T-helper 17 cell (primary cell): ENCODE measurements at regions not wholly inside any gene's neighbourhood (a gene's known extent, or its start where the extent isn't known, plus 50 kb on each side); places are given as distances from the start of the nearest gene placed in this dataset.

Experiments used
- ATAC-seq: fragments of 150-1000 bp; cut with Tn5 transposase; 2 replicates; pipeline ENCODE4 v1.10.0; 2021; ENCODE audit warnings: mild to moderate bottlenecking, moderate library complexity
- DNase-seq, 3 donors: peaks; one replicate each; pipeline versions ENCODE4 v3.0.0 to v3.0.0-alpha.2; 2020 to 2021
- H3K9me3 ChIP-seq: one replicate; pipeline ENCODE4 v1.7.0; 2013; ENCODE audit warnings: low read length, mild to moderate bottlenecking; ENCODE audit not compliant: control insufficient read depth, poor library complexity, severe bottlenecking
- H3K27ac Mint-ChIP-seq: one replicate; pipeline ENCODE4 v1.8.0; 2022; ENCODE audit warnings: mild to moderate bottlenecking, moderate library complexity, mixed read lengths
- H3K27me3 Mint-ChIP-seq: one replicate; pipeline ENCODE4 v1.8.0; 2022; ENCODE audit warnings: mixed read lengths
- H3K36me3 Mint-ChIP-seq: one replicate; pipeline ENCODE4 v1.8.0; 2022; ENCODE audit warnings: low read depth, mixed read lengths
- H3K4me1 Mint-ChIP-seq: one replicate; pipeline ENCODE4 v1.8.0; 2022; ENCODE audit warnings: mild to moderate bottlenecking, mixed read lengths
- H3K4me3 Mint-ChIP-seq: one replicate; pipeline ENCODE4 v1.8.0; 2022; ENCODE audit warnings: mild to moderate bottlenecking, moderate library complexity, mixed read lengths

GRCh38 chr14:96631030-96631429, 128.8 kb downstream of the PAPOLA start:
- ATAC-seq (no peak), DNase-seq (no peak)
- Mint-ChIP-seq H3K27ac (no peak overlapping the region), H3K36me3 (no peaks in the 10 kb centered on the region), H3K4me1 (peaks cover 10% of the 10 kb centered on the region), H3K27me3 (peaks cover 15% of the 10 kb centered on the region), H3K4me3 (no peak overlapping the region)
- H3K9me3 ChIP-seq: no peaks in the 10 kb centered on the region

GRCh38 chr14:96631621-96632362, 129.6 kb downstream of the PAPOLA start:
- ATAC-seq: no peak
- no peaks in the 10 kb centered on the region for H3K9me3 ChIP-seq
- Mint-ChIP-seq H3K27ac (no peak overlapping the region), H3K4me3 (no peak overlapping the region), H3K27me3 (peaks cover 10% of the 10 kb centered on the region), H3K36me3 (no peaks in the 10 kb centered on the region), H3K4me1 (peaks cover 7% of the 10 kb centered on the region)
- no peak for DNase-seq

GRCh38 chr14:96632363-96632758, 130.2 kb downstream of the PAPOLA start:
- DNase-seq: no peak
- H3K4me1 Mint-ChIP-seq: peaks cover 7% of the 10 kb centered on the region
- H3K27ac Mint-ChIP-seq: no peak overlapping the region
- H3K9me3 ChIP-seq: no peaks in the 10 kb centered on the region
- no peaks in the 10 kb centered on the region for H3K36me3 Mint-ChIP-seq
- ATAC-seq: no peak
- H3K4me3 Mint-ChIP-seq: no peak overlapping the region
- H3K27me3 Mint-ChIP-seq: peaks cover 10% of the 10 kb centered on the region

GRCh38 chr14:96633096-96633495, 130.9 kb downstream of the PAPOLA start:
- DNase-seq (no peak), ATAC-seq (no peak)
- H3K27ac Mint-ChIP-seq: no peak overlapping the region
- no peaks in the 10 kb centered on the region for H3K9me3 ChIP-seq
- no peak overlapping the region for H3K4me3 Mint-ChIP-seq
- peaks cover 10% of the 10 kb centered on the region for H3K27me3 Mint-ChIP-seq
- H3K4me1 Mint-ChIP-seq: peaks cover 7% of the 10 kb centered on the region
- H3K36me3 Mint-ChIP-seq: no peaks in the 10 kb centered on the region

DNA sequence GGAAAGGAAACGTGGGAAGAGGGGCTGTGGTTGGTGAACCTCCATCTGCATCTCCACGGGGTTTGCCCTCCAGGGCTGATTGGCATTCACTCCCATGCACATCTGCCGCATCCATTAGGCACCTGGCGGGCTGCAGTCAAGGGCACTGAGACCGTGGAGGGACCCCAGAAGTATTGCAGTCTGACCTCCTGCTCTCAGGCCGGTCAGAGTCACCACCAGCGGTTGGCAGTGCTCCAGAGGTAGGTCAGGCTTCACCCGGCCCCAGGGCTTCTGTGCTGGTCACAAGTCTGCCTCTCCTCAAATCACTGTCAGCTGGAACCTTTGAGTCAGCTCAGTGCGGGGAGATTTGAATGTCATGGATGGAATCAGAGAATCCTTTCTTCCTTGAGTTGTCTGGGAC, 132.3 kb downstream of the PAPOLA start:
- Mint-ChIP-seq H3K4me3 (no peak overlapping the region), H3K36me3 (no peaks in the 10 kb centered on the region)
- no peak for DNase-seq

DNA sequence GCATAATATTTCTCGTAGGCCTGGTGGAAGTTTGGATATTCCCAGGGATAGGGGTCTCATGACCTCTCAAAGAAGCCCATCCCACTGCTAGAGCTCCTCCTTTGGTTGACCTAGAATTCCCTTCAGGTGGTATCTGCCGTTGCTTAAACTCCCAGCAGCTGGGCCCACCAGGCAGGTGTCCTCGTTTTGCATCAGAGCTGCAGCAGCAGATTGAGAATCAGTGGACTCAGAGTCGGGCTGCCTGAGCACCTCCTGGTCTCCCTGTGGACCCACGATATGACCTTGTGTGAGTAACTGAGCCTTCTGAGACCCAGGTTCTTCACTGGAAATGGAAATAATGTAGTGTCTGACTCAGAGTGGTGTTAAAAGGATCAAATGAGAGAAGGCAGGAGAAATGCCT, 132.7 kb downstream of the PAPOLA start:
- ATAC-seq (no peak), DNase-seq (no peak)
- Mint-ChIP-seq H3K27ac (no peak overlapping the region), H3K27me3 (peaks cover 10% of the 10 kb centered on the region), H3K36me3 (no peaks in the 10 kb centered on the region), H3K4me3 (no peak overlapping the region), H3K4me1 (peaks cover 7% of the 10 kb centered on the region)
- H3K9me3 ChIP-seq: no peaks in the 10 kb centered on the region

More for the DNA sequence above, 132.3 kb downstream of the PAPOLA start:
- Mint-ChIP-seq H3K27me3 (peaks cover 10% of the 10 kb centered on the region), H3K4me1 (peaks cover 7% of the 10 kb centered on the region), H3K27ac (no peak overlapping the region)
- ATAC-seq: no peak
- H3K9me3 ChIP-seq: no peaks in the 10 kb centered on the region

DNA sequence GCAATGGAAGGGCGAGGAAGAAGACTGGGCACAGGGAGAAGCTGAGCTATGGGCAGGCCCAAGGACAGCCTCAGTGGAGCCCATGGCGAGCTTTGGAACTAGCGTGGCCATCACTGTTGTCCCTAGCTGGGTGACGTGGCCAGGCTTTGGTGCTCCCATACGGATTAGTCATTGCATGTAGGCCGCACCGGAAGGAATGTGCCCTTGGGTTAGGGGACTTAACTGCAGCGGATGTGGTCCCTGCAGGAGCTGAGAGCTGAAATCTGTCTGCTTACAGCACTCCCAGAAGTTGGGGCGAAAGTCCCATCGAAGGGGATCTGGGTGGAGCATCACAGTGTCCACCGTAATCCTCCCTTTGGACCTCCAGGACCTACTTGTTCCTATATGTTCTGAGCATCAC, 133.7 kb downstream of the PAPOLA start:
- H3K27me3 Mint-ChIP-seq: peaks cover 10% of the 10 kb centered on the region
- ATAC-seq: no peak
- H3K36me3 Mint-ChIP-seq: no peaks in the 10 kb centered on the region
- DNase-seq: no peak
- no peak overlapping the region for H3K4me3 Mint-ChIP-seq
- no peaks in the 10 kb centered on the region for H3K9me3 ChIP-seq
- no peak overlapping the region for H3K27ac Mint-ChIP-seq
- peaks cover 7% of the 10 kb centered on the region for H3K4me1 Mint-ChIP-seq

- no peak for DNase-seq
- no peaks in the 10 kb centered on the region for H3K9me3 ChIP-seq
- no peak overlapping the region for H3K27ac Mint-ChIP-seq
- H3K36me3 Mint-ChIP-seq: no peaks in the 10 kb centered on the region
- H3K4me3 Mint-ChIP-seq: no peak overlapping the region
- no peaks in the 10 kb centered on the region for H3K27me3 Mint-ChIP-seq
- H3K4me1 Mint-ChIP-seq: no peaks in the 10 kb centered on the region
- ATAC-seq: no peak
These were observed 135.3 kb downstream of the PAPOLA start for GRCh38 chr14:96637521-96637920.

DNA sequence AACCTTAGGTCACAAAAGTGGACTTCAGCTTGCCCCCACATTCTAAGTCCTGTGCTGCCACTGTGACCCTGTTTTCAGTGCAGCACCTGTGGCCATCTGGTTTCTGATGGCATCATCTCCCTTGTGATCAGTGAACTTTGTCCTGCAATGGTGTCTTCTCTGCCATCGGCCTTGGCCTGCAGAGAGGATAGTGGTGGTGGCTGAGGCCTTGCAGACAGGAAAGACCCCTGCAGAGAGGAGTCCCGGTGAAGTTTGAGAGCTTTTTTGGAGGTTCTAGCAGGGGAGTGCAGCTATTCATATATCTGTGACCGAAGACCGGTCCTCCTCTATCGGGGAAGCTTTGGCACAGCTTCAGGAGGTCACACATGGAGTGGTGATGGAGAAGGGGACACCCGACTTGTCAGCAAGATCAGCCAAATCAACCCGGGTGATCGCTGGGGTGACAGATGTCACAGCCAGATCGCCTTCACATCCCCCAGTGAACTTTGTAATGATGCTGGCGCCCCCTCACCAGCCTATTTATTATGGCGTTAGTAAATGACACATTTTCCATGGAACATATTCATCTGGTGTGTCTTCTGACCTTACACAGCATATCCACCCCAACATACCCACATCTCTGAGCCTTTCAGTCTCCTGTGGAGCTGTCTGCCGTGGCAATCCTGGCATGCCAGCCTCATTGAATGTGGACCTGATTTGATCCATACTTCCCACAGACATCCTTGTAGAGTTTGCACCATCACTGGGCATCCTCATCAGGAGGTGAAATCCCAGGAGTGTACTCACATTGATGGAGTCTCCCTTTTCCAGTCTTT, 136.1 kb downstream of the PAPOLA start:
- Mint-ChIP-seq H3K4me3 (no peak overlapping the region), H3K36me3 (no peaks in the 10 kb centered on the region), H3K27ac (no peak overlapping the region), H3K4me1 (no peaks in the 10 kb centered on the region), H3K27me3 (no peaks in the 10 kb centered on the region)
- no peaks in the 10 kb centered on the region for H3K9me3 ChIP-seq
- no peak for DNase-seq
- no peak for ATAC-seq

GRCh38 chr14:96639550-96639949, 137.4 kb downstream of the PAPOLA start:
- Mint-ChIP-seq H3K4me3 (no peak overlapping the region), H3K27ac (no peak overlapping the region), H3K27me3 (no peaks in the 10 kb centered on the region), H3K4me1 (no peaks in the 10 kb centered on the region), H3K36me3 (no peaks in the 10 kb centered on the region)
- ATAC-seq (no peak), DNase-seq (no peak)
- H3K9me3 ChIP-seq: no peaks in the 10 kb centered on the region

GRCh38 chr14:96648506-96649326, 146.5 kb downstream of the PAPOLA start:
- ATAC-seq: no peak
- peaks cover 5% of the 10 kb centered on the region for H3K27me3 Mint-ChIP-seq
- no peak overlapping the region for H3K4me3 Mint-ChIP-seq

GRCh38 chr14:96649327-96649601, 147.1 kb downstream of the PAPOLA start:
- Mint-ChIP-seq H3K27ac (no peak overlapping the region), H3K27me3 (peaks cover 5% of the 10 kb centered on the region), H3K36me3 (no peaks in the 10 kb centered on the region), H3K4me3 (no peak overlapping the region), H3K4me1 (no peaks in the 10 kb centered on the region)
- peaks cover 6% of the 10 kb centered on the region for H3K9me3 ChIP-seq
- ATAC-seq (no peak), DNase-seq (no peak)

More at GRCh38 chr14:96648506-96649326, 146.5 kb downstream of the PAPOLA start:
- no peak overlapping the region for H3K27ac Mint-ChIP-seq
- no peak for DNase-seq
- H3K4me1 Mint-ChIP-seq: no peaks in the 10 kb centered on the region
- H3K9me3 ChIP-seq: peaks cover 6% of the 10 kb centered on the region
- H3K36me3 Mint-ChIP-seq: no peaks in the 10 kb centered on the region

DNA sequence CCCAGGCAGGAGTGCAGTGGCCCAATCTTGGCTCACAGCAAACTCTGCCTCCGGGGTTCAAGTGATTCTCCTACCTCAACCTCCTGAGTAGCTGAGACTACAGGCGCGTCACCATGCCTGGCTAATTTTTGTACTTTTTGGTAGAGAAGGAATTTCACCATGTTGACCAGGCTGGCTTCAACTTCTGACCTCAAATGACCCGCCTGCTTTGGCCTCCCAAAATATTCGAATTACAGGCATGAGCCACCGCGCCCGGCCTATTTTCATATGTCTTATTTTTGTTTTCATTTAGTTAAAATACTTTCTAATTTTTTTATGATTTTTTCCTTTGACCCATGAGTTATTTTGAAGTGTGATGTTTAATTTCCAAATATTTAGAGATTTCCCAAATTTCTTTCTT, 143.6 kb upstream of the VRK1 start:
- no peaks in the 10 kb centered on the region for H3K4me1 Mint-ChIP-seq
- ATAC-seq: no peak

More for the DNA sequence above, 143.6 kb upstream of the VRK1 start:
- Mint-ChIP-seq H3K4me3 (no peak overlapping the region), H3K27me3 (peaks cover 5% of the 10 kb centered on the region), H3K27ac (no peak overlapping the region), H3K36me3 (peaks cover 2% of the 10 kb centered on the region)
- no peak for DNase-seq
- H3K9me3 ChIP-seq: peaks cover 5% of the 10 kb centered on the region
